GM21447 (cell line): ENCODE measurements at regions not wholly inside any gene's neighbourhood (a gene's known extent, or its start where the extent isn't known, plus 50 kb on each side); places are given as distances from the start of the nearest gene placed in this dataset.

ENCODE experiments used
- ATAC-seq: cut with Tn5 transposase; IDR thresholded peaks from one replicate; pipeline ENCODE4 v1.9.1; 2021; ENCODE audit not compliant: unreplicated experiment

GRCh38 chr10:21264271-21264670 is 261.2 kb downstream of the SKIDA1 start:
- ATAC-seq = no peak

GRCh38 chr10:21263839-21264238 is 261.6 kb downstream of the SKIDA1 start:
- ATAC-seq = no peak

GRCh38 chr10:21263263-21263803 is 262.1 kb downstream of the SKIDA1 start:
- no peak for ATAC-seq

GRCh38 chr10:21261842-21262294 is 263.6 kb downstream of the SKIDA1 start:
- no peak for ATAC-seq

GRCh38 chr10:21260506-21261149 is 264.9 kb downstream of the SKIDA1 start:
- ATAC-seq = no peak

- ATAC-seq = no peak
Measured at GRCh38 chr10:21260066-21260465, 265.4 kb downstream of the SKIDA1 start.

GRCh38 chr10:21257919-21258318 is 267.6 kb downstream of the SKIDA1 start:
- no peak for ATAC-seq

- ATAC-seq = no peak
Measured at GRCh38 chr10:21257191-21257590, 268.3 kb downstream of the SKIDA1 start.

- no peak for ATAC-seq
Measured at GRCh38 chr10:21249435-21249834, 276.0 kb downstream of the SKIDA1 start.

- ATAC-seq = no peak
Measured at GRCh38 chr10:21247592-21247991, 277.9 kb downstream of the SKIDA1 start.

- no peak for ATAC-seq
Measured at GRCh38 chr10:21246178-21246577, 279.3 kb downstream of the SKIDA1 start.

- no peak for ATAC-seq
Measured at GRCh38 chr10:21243748-21244257, 281.7 kb downstream of the SKIDA1 start.

- ATAC-seq = no peak
Measured at GRCh38 chr10:21242915-21243314, 282.6 kb downstream of the SKIDA1 start.

GRCh38 chr10:21238717-21239116 is 286.8 kb downstream of the SKIDA1 start:
- ATAC-seq = no peak

GRCh38 chr10:21238044-21238443 is 287.4 kb downstream of the SKIDA1 start:
- ATAC-seq = no peak

- no peak for ATAC-seq
Measured at GRCh38 chr10:21234761-21235160, 290.7 kb downstream of the SKIDA1 start.

GRCh38 chr10:21230219-21230618 is 295.3 kb downstream of the SKIDA1 start:
- ATAC-seq = peak; percentile 46

GRCh38 chr10:21217748-21218367 is 307.6 kb downstream of the SKIDA1 start:
- no peak for ATAC-seq

- ATAC-seq = no peak
Measured at GRCh38 chr10:21217107-21217506, 308.4 kb downstream of the SKIDA1 start.

GRCh38 chr10:21214329-21214728 is 311.2 kb downstream of the SKIDA1 start:
- ATAC-seq = no peak

- ATAC-seq = no peak
Measured at GRCh38 chr10:21213381-21213780, 312.1 kb downstream of the SKIDA1 start.

GRCh38 chr10:21212912-21213311 is 312.6 kb downstream of the SKIDA1 start:
- ATAC-seq = no peak
